WTC11 (cell line): ENCODE measurements at regions not wholly inside any gene's neighbourhood (a gene's known extent, or its start where the extent isn't known, plus 50 kb on each side); places are given as distances from the start of the nearest gene placed in this dataset.

ENCODE experiments used
- ATAC-seq: fragments of 200-7000 bp; cut with Tn5 transposase; 2 replicates; pipeline ENCODE4 v1.10.0; 2021; ENCODE audit warnings: mild to moderate bottlenecking, moderate library complexity
- CTCF ChIA-PET: fragments of 300-600 bp; sonication (Branson Sonifier 250); formaldehyde crosslinking; loops from one replicate; lab custom pipeline; 2021; ENCODE audit warnings: antibody characterized with exemption; lab: Charles Lee
- POLR2A ChIA-PET: fragments of 350-600 bp; sonication (Branson Sonifier 250); formaldehyde crosslinking; loops from one replicate; lab custom pipeline; 2021; ENCODE audit warnings: antibody characterized with exemption; lab: Charles Lee
- DNase-seq: peaks from one replicate; pipeline ENCODE4 v3.0.0; 2021; ENCODE audit warnings: low spot score
- H3K27ac Mint-ChIP-seq: 2 replicates; pipeline ENCODE4 v1.8.0; 2021; ENCODE audit warnings: mixed read lengths
- H3K27me3 Mint-ChIP-seq: 2 replicates; pipeline ENCODE4 v1.8.0; 2021; ENCODE audit warnings: low read depth, mild to moderate bottlenecking, moderate library complexity, mixed read lengths
- H3K36me3 Mint-ChIP-seq: 2 replicates; pipeline ENCODE4 v1.8.0; 2021; ENCODE audit warnings: mixed read lengths
- H3K4me1 Mint-ChIP-seq: 2 replicates; pipeline ENCODE4 v1.8.0; 2022; ENCODE audit warnings: mixed read lengths
- H3K4me3 Mint-ChIP-seq: 2 replicates; pipeline ENCODE4 v1.8.0; 2021; ENCODE audit warnings: mild to moderate bottlenecking, moderate library complexity, mixed read lengths
- H3K9me3 Mint-ChIP-seq: 2 replicates; pipeline ENCODE4 v1.8.0; 2021; ENCODE audit warnings: mixed read lengths
- AR ChIP-seq: fragments of 250-450 bp; sonication (Bioruptor Pico); IDR thresholded peaks from 2 replicates; pipeline ENCODE4 v1.9.0; 2021; ENCODE audit warnings: mild to moderate bottlenecking
- ATF2 ChIP-seq: sonication (generic); formaldehyde crosslinking; IDR thresholded peaks from 2 replicates; pipeline ENCODE4 v1.8.1; 2022; ENCODE audit warnings: low read depth, missing genetic modification reagents, borderline replicate concordance
- ATF3 ChIP-seq: sonication (generic); formaldehyde crosslinking; conservative IDR thresholded peaks from 2 replicates; pipeline ENCODE4 v1.8.1; 2022; ENCODE audit warnings: mild to moderate bottlenecking, missing genetic modification reagents
- CREB1 ChIP-seq: sonication (generic); formaldehyde crosslinking; IDR thresholded peaks from 2 replicates; pipeline ENCODE4 v1.8.0; 2023; ENCODE audit warnings: mild to moderate bottlenecking, missing genetic modification reagents
- CREM ChIP-seq: sonication (generic); formaldehyde crosslinking; IDR thresholded peaks from 2 replicates; pipeline ENCODE4 v1.8.1; 2022; ENCODE audit warnings: mild to moderate bottlenecking, missing genetic modification reagents, moderate library complexity
- E2F1 ChIP-seq: sonication (generic); formaldehyde crosslinking; IDR thresholded peaks from 2 replicates; pipeline ENCODE4 v1.8.0; 2022; ENCODE audit warnings: mild to moderate bottlenecking, missing genetic modification reagents
- EMX1 ChIP-seq: fragments of 250-450 bp; sonication (Bioruptor Pico); IDR thresholded peaks from 2 replicates; pipeline ENCODE4 v1.8.0; 2021; ENCODE audit warnings: mild to moderate bottlenecking
- ESRRA ChIP-seq: sonication (generic); formaldehyde crosslinking; IDR thresholded peaks from 2 replicates; pipeline ENCODE4 v1.8.1; 2022; ENCODE audit warnings: mild to moderate bottlenecking, missing genetic modification reagents, borderline replicate concordance
- FOXJ3 ChIP-seq: sonication (generic); formaldehyde crosslinking; IDR thresholded peaks from 2 replicates; pipeline ENCODE4 v1.9.0; 2021; ENCODE audit warnings: missing genetic modification reagents, mild to moderate bottlenecking, borderline replicate concordance
- GTF2I ChIP-seq: fragments of 250-450 bp; sonication (Bioruptor Pico); conservative IDR thresholded peaks from 2 replicates; pipeline ENCODE4 v1.4.0; 2021; ENCODE audit warnings: mild to moderate bottlenecking
- HMGXB4 ChIP-seq: sonication (generic); formaldehyde crosslinking; IDR thresholded peaks from 2 replicates; pipeline ENCODE4 v1.8.1; 2023; ENCODE audit warnings: mild to moderate bottlenecking, moderate library complexity, missing genetic modification reagents
- IRF2 ChIP-seq: sonication (generic); formaldehyde crosslinking; IDR thresholded peaks from 2 replicates; pipeline ENCODE4 v1.8.0; 2022; ENCODE audit warnings: low read depth, missing genetic modification reagents, borderline replicate concordance
- MAX ChIP-seq: sonication (generic); formaldehyde crosslinking; IDR thresholded peaks from 2 replicates; pipeline ENCODE4 v1.8.0; 2022; ENCODE audit warnings: mild to moderate bottlenecking, missing genetic modification reagents
- NR1H2 ChIP-seq: sonication (generic); formaldehyde crosslinking; IDR thresholded peaks from 2 replicates; pipeline ENCODE4 v1.9.0; 2021; ENCODE audit warnings: mild to moderate bottlenecking, moderate library complexity, missing genetic modification reagents
- SP1 ChIP-seq: sonication (generic); formaldehyde crosslinking; conservative IDR thresholded peaks from 2 replicates; pipeline ENCODE4 v1.8.1; 2022; ENCODE audit warnings: missing genetic modification reagents
- USF2 ChIP-seq: sonication (generic); formaldehyde crosslinking; IDR thresholded peaks from 2 replicates; pipeline ENCODE4 v1.8.1; 2023; ENCODE audit warnings: mild to moderate bottlenecking, missing genetic modification reagents, moderate library complexity
- ZBTB21 ChIP-seq: sonication (generic); formaldehyde crosslinking; IDR thresholded peaks from 2 replicates; pipeline ENCODE4 v1.8.1; 2023; ENCODE audit warnings: mild to moderate bottlenecking, missing genetic modification reagents, borderline replicate concordance
- ZNF138 ChIP-seq: sonication (generic); formaldehyde crosslinking; conservative IDR thresholded peaks from 2 replicates; pipeline ENCODE4 v1.8.1; 2022; ENCODE audit warnings: mild to moderate bottlenecking, moderate library complexity, missing genetic modification reagents
- ZNF219 ChIP-seq: sonication (generic); formaldehyde crosslinking; IDR thresholded peaks from 2 replicates; pipeline ENCODE4 v1.8.0; 2023; ENCODE audit warnings: missing genetic modification reagents, mild to moderate bottlenecking, borderline replicate concordance
- ZNF396 ChIP-seq: fragments of 250-450 bp; sonication (Bioruptor Pico); IDR thresholded peaks from 2 replicates; pipeline ENCODE4 v1.8.0; 2021; ENCODE audit warnings: mild to moderate bottlenecking, moderate library complexity, borderline replicate concordance
- ZNF423 ChIP-seq: fragments of 250-450 bp; sonication (Bioruptor Pico); IDR thresholded peaks from 2 replicates; pipeline ENCODE4 v2.1.2; 2022; ENCODE audit warnings: mild to moderate bottlenecking, moderate library complexity
- ZSCAN18 ChIP-seq: fragments of 250-450 bp; sonication (Bioruptor Pico); IDR thresholded peaks from 2 replicates; pipeline ENCODE4 v2.1.2; 2022; ENCODE audit warnings: mild to moderate bottlenecking, moderate library complexity

- Mint-ChIP-seq H3K27ac (no peak overlapping the region), H3K4me3 (no peak overlapping the region), H3K27me3 (no peaks in the 10 kb centered on the region), H3K4me1 (no peaks in the 10 kb centered on the region), H3K36me3 (no peaks in the 10 kb centered on the region), H3K9me3 (no peaks in the 10 kb centered on the region)
- TF ChIP-seq SP1 (CRISPR knock-in tag): no peak
- TF ChIP-seq ATF3 (CRISPR knock-in tag): no peak
- no peak for TF ChIP-seq AR (CRISPR knock-in tag)
- no peak for TF ChIP-seq ZNF138 (CRISPR knock-in tag)
- TF ChIP-seq ATF2 (CRISPR knock-in tag): no peak
- TF ChIP-seq NR1H2 (CRISPR knock-in tag): no peak
- POLR2A ChIA-PET: no interaction called here
- DNase-seq (peak; percentile 68), ATAC-seq (peak; percentile 95)
- CTCF ChIA-PET: interaction anchor here (0.6 to 1.4 kb wide), 3 partner anchors 25 to 149 kb away, joined by 3 to 6 read pairs (median 5); no protein-coding TSS in a partner anchor
These were observed 1128.7 kb downstream of the AMY1C start for GRCh38 chr1:104878203-104878909.

GRCh38 chr1:104884939-104885338 lies 1135.2 kb downstream of the AMY1C start:
- ATAC-seq (no peak), DNase-seq (no peak)
- no peak overlapping the region for H3K4me3 Mint-ChIP-seq
- H3K4me1 Mint-ChIP-seq: no peaks in the 10 kb centered on the region
- CTCF ChIA-PET: no interaction called here
- POLR2A ChIA-PET: no interaction called here
- H3K36me3 Mint-ChIP-seq: no peaks in the 10 kb centered on the region
- no peaks in the 10 kb centered on the region for H3K9me3 Mint-ChIP-seq
- no peak for TF ChIP-seq ZNF219 (CRISPR knock-in tag)
- no peak for TF ChIP-seq EMX1 (CRISPR knock-in tag)
- no peak for TF ChIP-seq ZSCAN18 (CRISPR knock-in tag)
- TF ChIP-seq ZNF423: no peak
- no peak for TF ChIP-seq USF2 (CRISPR knock-in tag)
- TF ChIP-seq CREM (CRISPR knock-in tag): no peak
- H3K27me3 Mint-ChIP-seq: no peaks in the 10 kb centered on the region
- H3K27ac Mint-ChIP-seq: no peak overlapping the region

GRCh38 chr1:104905322-104905721 lies 1155.6 kb downstream of the AMY1C start:
- ATAC-seq (no peak), DNase-seq (no peak)
- CTCF ChIA-PET: no interaction called here
- H3K27ac Mint-ChIP-seq: no peak overlapping the region
- peaks cover 6% of the 10 kb centered on the region; the same call in 1 of the 2 replicates for H3K36me3 Mint-ChIP-seq
- H3K4me3 Mint-ChIP-seq: no peak overlapping the region
- no peaks in the 10 kb centered on the region for H3K27me3 Mint-ChIP-seq
- POLR2A ChIA-PET: no interaction called here
- no peaks in the 10 kb centered on the region for H3K4me1 Mint-ChIP-seq
- H3K9me3 Mint-ChIP-seq: peaks cover 26% of the 10 kb centered on the region
- TF ChIP-seq ZNF396 (CRISPR knock-in tag) (no peak), ZBTB21 (no peak), ESRRA (no peak), CREM (CRISPR knock-in tag) (no peak), GTF2I (CRISPR knock-in tag) (no peak), EMX1 (CRISPR knock-in tag) (no peak), E2F1 (CRISPR knock-in tag) (no peak), IRF2 (CRISPR knock-in tag) (no peak), ZNF219 (CRISPR knock-in tag) (no peak), CREB1 (no peak), HMGXB4 (CRISPR knock-in tag) (no peak), FOXJ3 (CRISPR knock-in tag) (no peak), MAX (CRISPR knock-in tag) (no peak)
